K562 (cell line): ENCODE measurements at regions not wholly inside any gene's neighbourhood (a gene's known extent, or its start where the extent isn't known, plus 50 kb on each side); places are given as distances from the start of the nearest gene placed in this dataset.

Source experiments
- FOSL1 ChIP-seq: fragments of 200-800 bp; sonication (Bioruptor generic); conservative IDR thresholded peaks from 2 replicates; pipeline ENCODE4 v1.6.1; 2016; ENCODE audit warnings: missing genetic modification characterization, missing compliant biosample characterization
- RB1 ChIP-seq: fragments of 450-650 bp; IDR thresholded peaks from 2 replicates; pipeline ENCODE4 v1.6.1; 2017; ENCODE audit warnings: low read depth, mild to moderate bottlenecking
- TF ChIP-seq, protein P1 (sequence below): sonication (generic); formaldehyde crosslinking; IDR thresholded peaks from 2 replicates; pipeline ENCODE4 v1.8.1; 2022; ENCODE audit warnings: missing genetic modification reagents

DNA sequence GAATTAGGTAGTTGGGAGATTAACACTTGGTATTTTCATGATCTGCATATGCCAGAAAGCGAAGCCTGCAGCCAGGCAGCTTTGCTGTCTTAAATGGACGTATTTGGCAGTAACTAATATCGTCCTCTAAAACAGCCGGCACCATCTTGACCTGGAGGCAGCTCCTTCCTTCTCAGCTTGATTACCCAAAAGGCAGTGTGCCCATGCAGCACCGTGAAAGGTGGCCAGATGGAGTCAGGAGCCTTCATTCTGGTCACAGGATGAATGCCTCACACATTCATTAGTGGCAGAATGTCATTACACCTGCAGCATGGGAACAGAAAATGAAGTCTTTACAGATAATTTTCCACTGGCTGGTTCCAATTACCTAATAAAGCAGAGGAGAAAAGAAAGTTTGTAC, 59.0 kb upstream of the FLT1 start:
- TF ChIP-seq, protein P1, sequence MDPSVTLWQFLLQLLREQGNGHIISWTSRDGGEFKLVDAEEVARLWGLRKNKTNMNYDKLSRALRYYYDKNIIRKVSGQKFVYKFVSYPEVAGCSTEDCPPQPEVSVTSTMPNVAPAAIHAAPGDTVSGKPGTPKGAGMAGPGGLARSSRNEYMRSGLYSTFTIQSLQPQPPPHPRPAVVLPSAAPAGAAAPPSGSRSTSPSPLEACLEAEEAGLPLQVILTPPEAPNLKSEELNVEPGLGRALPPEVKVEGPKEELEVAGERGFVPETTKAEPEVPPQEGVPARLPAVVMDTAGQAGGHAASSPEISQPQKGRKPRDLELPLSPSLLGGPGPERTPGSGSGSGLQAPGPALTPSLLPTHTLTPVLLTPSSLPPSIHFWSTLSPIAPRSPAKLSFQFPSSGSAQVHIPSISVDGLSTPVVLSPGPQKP (CRISPR knock-in tag), result no peak
- TF ChIP-seq FOSL1 (tag) (no peak), RB1 (no peak)
